Hematopoietic multipotent progenitor cell (in vitro differentiated cells): ENCODE measurements at regions not wholly inside any gene's neighbourhood (a gene's known extent, or its start where the extent isn't known, plus 50 kb on each side); places are given as distances from the start of the nearest gene placed in this dataset.

ENCODE experiments used
- DNase-seq, 3 donors: peaks; one replicate each; pipeline ENCODE4 v3.0.0-alpha.2; 2011 to 2015; ENCODE audit warnings: low read depth in 2 of 3, low spot score in 2 of 3

DNA sequence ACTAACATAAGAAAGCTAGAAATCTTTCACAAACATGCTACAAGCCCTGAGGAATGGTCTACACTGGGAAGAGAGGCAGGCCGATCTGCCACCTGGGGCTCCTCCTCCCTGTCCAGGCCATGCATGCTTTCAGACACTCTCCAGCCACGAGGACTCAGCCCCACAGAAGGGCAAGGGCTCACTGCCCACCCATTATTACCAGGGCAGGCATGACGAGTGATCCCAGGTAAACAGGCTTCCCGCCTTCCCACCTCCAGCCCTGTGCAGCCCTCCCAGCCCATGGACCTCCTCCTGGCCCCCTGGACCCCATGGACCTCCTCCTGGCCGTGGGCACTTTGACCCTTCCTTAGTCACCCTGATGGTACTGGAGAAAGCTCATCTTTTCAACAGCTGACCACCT lies 75.8 kb upstream of the TEX51 start:
- DNase-seq = no peak

DNA sequence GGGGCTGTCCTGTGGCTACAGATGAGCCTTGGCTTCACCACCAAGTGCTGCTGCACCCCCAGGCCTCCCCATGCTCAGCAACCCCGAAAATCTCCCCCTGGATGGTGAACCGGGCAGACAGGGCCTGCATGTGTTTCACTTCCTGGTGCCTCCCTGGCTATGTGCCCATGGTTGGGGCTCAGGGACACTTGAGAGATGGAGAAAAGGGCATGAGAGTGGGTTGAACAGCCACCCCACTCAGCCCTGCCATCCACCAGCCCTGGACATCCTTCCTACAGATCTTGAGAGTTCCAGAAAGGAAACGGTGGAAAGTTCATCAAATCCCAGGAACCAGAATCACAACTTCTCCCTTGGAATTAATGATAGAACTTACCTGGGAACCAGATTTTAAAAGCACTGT lies 74.7 kb upstream of the TEX51 start:
- DNase-seq = no peak

- DNase-seq = no peak
Measured at GRCh38 chr2:126824663-126825062, 74.0 kb upstream of the TEX51 start.

GRCh38 chr2:126825316-126825715 lies 73.4 kb upstream of the TEX51 start:
- DNase-seq = no peak

- DNase-seq = no peak
Measured at GRCh38 chr2:126826491-126826890, 72.2 kb upstream of the TEX51 start.

DNA sequence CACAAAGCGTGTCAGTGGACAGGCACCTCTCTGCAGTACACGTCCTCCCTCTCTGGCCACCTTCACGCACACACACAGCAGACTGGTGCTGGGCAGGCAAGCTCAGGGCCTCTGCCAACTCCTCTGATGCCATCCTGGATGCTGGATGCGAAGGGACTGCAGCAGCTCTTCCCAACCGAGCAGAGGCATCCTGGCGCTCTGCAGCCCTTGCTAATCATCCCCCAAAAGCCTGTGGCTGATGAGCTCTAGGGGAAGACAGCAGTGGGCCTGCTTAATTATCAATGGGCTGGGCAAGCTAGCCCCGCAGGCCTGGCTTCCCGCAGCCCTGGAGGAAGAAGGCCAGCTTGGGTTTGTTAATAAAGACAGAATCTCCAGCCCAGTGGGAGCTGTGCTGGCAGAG lies 71.3 kb upstream of the TEX51 start:
- no peak for DNase-seq

- no peak for DNase-seq
Measured at GRCh38 chr2:126828051-126828450, 70.6 kb upstream of the TEX51 start.

DNA sequence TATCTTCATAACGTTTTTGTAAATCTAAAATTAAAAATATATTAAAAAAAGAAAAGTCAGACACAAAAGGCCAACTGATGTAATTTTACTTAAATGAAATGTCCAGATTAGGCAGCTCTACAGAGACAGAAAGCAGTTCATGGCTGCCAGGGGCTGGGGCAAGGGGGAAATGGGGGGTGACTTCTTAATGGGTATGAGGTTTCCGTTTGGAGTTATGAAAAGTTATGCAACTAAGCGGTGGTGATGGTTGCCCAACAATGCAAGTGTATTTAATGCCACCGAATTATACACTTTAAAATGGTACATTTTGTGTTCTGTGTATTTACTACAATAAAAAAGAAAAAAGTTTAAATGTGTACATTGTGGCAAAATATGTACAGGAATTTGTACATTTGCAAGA lies 70.2 kb upstream of the TEX51 start:
- peak in 1 of 3 donors; percentile 28 for DNase-seq

DNA sequence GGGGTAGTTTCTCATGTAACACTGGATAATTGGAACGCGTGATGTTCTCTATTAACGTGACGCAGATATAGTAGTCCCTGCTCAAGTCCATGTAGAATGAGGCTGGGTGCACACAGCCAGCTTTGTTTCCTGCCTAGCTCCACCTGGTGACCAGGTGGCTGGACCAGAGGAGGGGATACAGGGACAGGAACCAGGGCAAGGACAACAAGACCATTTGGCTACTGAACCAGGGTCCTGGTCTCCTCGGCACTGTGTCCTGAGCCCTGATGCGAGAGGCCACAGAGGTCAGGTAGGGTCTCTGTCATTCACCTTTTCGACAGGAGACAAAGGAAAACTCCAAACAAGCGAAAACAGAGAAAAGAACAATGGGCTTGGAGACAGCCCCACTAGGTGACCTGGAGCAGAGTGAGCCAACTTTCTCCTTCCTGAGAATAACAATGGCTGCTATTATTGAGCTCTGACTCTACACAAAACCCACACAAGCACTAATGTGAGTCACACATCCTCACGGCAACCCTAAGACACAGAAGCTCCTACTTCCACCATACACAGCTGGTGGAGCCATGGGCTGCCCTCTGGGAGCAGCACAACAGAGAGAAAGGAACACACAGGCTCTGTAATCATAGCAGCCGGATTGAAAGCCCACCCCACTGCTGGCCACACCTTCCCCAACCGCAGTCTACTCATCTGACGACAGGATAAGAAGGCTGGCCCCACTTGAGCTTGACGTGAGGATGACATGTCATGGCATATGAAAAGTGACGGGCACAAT lies 67.3 kb upstream of the TEX51 start:
- no peak for DNase-seq

- no peak for DNase-seq
Measured at GRCh38 chr2:126832014-126832413, 66.7 kb upstream of the TEX51 start.

DNA sequence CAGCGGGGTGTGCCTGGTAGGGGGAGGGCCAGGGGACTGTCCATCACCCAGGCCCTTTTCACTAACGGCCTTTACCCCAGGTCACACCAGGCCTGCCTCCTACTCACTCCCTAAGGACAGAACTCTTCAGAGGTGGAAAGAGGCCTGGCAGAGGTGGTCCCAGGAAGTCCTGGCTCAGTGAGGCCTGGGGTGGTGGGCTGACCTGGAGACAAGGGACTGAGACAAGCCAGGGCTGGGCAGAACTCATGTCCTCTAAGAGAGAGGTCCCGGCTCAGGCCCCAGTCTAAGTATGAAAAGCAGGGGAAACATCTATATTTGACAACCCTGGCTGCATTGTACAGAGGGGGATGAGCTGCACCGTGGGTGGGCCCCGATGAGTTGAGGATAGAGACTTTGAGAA lies 65.9 kb upstream of the TEX51 start:
- no peak for DNase-seq

DNA sequence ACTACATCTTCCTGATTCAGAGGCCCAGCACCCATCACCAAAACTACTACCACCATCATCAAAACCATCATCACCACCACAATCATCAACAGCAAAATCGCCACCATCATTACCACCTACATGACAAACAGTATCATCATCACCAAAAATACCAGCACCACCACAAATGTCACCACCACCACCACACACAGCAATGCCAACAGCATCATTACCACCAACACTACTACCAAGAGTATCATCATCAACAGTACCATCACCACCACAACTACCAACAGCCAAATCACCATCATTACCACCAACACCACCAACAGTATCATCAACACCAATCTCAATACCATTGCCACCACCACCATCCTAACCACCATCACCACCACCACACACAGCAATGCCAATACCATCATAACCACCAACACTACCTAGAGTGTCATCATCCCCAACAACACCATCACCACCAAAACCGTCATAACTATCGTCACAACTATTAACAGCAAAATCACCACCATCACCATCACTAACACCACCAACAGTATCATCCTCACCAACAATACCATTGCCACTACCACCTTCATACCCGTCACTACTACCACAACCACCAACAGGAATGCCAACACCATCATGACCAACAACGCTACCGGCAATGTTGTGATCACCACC lies 64.6 kb upstream of the TEX51 start:
- no peak for DNase-seq

DNA sequence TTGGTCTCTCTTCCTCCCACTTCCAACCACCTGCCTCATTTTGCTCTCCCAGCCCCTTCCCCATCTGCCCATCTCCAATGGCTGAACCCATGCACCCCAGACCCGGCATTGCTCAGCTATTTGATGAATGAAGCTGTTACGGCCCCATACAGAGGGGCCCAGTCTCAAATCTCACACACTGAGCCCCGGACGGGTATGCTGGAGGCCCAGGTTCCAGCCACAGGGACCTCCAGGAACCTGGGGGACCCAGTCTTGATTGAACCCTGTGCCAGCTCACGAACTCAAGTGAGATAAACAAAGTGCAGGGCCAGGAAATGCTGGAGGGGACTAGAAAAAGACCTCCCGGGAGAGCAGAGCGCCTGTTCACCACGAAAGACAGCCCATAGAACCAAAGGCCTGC lies 63.4 kb upstream of the TEX51 start:
- DNase-seq = no peak

- no peak for DNase-seq
Measured at GRCh38 chr2:126835831-126836230, 62.9 kb upstream of the TEX51 start.

- DNase-seq = no peak
Measured at GRCh38 chr2:126836761-126837679, 61.7 kb upstream of the TEX51 start.

GRCh38 chr2:126837966-126838715 lies 60.5 kb upstream of the TEX51 start:
- no peak for DNase-seq

DNA sequence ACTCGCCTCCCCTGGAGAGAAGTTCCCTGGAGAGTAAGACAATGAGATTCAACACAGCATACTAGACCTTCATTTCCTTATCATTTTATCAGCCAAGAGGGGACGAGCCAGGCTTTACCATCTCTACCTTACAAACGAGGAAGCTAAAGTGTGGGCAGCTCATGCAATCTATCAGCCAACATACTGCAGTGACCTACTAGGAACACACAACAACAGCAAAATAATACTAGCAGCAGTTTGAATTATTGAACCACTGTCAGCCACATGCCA lies 60.0 kb upstream of the TEX51 start:
- DNase-seq = no peak

- DNase-seq = no peak
Measured at GRCh38 chr2:126839796-126840195, 58.9 kb upstream of the TEX51 start.

- DNase-seq = no peak
Measured at GRCh38 chr2:126843081-126843480, 55.6 kb upstream of the TEX51 start.

- no peak for DNase-seq
Measured at GRCh38 chr2:126846241-126846640, 52.4 kb upstream of the TEX51 start.
